ENCODE measurements at regions not wholly inside any gene's neighbourhood (a gene's known extent, or its start where the extent isn't known, plus 50 kb on each side); places are given as distances from the start of the nearest gene placed in this dataset.
A peak's percentile ranks its signal among the peaks of the same experiment; 100 is the strongest.

DNA sequence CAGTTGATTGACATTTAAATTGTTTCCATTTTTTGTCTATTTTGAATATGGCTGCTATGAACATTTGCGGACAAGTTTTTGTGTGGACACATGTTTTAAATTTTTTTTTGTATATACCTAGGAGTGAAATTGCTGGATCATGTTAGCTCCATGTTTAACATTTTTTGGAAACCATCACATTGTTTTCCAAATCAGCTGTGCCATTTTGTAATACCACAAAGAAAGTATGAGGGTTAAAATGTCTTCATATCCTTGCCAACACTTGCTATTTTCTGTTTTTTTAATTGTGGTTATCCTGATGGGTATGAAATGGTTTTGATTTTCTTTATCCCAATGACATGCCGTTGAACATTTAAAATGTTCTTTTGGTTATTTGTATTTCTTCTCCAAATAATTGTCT lies 52.1 kb downstream of the CARTPT start:
- TF ChIP-seq, protein P1, sequence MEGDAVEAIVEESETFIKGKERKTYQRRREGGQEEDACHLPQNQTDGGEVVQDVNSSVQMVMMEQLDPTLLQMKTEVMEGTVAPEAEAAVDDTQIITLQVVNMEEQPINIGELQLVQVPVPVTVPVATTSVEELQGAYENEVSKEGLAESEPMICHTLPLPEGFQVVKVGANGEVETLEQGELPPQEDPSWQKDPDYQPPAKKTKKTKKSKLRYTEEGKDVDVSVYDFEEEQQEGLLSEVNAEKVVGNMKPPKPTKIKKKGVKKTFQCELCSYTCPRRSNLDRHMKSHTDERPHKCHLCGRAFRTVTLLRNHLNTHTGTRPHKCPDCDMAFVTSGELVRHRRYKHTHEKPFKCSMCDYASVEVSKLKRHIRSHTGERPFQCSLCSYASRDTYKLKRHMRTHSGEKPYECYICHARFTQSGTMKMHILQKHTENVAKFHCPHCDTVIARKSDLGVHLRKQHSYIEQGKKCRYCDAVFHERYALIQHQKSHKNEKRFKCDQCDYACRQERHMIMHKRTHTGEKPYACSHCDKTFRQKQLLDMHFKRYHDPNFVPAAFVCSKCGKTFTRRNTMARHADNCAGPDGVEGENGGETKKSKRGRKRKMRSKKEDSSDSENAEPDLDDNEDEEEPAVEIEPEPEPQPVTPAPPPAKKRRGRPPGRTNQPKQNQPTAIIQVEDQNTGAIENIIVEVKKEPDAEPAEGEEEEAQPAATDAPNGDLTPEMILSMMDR (IDR thresholded peaks at IDR 0.05): no peak

DNA sequence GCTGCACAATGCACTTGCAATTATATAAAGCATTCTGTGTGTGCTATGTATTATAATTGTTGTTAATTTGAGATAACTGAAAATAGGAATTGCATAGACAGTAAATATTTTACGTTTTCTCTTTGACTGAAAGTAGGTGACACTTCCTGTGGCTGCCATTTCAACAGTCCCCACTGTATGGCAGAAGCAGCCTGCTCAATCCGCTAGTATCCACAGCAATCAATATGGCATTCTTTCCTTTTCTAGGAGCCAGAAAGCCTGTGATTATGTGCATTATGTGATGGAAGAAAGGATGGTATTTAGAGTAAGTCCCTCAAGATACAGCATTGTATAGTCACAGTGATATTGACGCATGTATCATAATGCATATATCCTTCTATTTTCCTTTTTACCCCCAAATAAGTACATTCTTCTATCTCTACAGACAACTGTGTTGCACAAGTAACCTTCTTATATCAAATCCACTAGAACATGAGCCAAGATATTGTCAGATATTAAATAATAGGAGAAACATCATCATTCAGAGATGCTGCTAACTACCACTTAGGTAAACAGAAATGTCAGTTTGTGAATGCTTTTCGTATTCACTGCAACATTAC lies 59.7 kb downstream of the CARTPT start:
- TF ChIP-seq, protein P1 (IDR thresholded peaks at IDR 0.05): peak; percentile 89

DNA sequence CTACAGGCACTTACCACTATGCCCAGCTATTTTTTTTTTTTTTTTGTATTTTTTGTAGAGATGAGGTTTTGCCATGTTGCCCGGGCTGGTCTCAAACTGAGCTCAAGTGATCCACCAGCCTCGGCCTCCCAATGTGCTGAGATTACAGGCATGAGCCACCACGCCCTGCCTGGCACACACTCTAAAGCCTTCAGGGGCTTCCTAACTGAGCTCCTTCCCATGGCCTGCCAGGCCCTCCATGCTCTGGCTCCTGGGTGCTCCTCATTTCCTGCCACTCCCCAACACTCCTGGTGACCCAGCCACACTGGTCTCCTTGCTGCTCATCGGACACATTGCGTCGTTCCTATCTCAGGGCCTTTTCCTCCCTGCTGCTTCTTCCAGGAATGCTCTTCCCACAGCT lies 61.5 kb downstream of the CARTPT start:
- TF ChIP-seq, protein P1 (IDR thresholded peaks at IDR 0.05): no peak

DNA sequence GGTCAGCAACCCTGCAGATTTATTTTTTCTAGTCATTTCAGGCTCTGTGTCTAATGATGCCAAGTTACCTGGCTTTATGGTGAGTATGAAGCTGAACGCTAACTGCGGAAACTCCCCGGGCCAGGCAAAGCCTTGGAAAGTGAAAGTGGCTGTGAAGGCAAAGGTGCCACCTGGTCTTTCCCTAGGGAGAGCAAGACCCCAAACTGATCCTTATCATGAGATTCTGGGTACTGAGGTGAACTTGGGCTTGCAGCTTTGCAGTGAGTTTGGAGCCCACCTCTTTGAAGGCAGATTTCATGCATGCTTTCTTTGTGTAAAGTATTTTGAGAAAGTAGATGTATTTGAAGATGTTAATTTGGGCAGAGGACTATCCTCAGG lies 63.3 kb downstream of the CARTPT start:
- TF ChIP-seq, protein P1 (IDR thresholded peaks at IDR 0.05): no peak

DNA sequence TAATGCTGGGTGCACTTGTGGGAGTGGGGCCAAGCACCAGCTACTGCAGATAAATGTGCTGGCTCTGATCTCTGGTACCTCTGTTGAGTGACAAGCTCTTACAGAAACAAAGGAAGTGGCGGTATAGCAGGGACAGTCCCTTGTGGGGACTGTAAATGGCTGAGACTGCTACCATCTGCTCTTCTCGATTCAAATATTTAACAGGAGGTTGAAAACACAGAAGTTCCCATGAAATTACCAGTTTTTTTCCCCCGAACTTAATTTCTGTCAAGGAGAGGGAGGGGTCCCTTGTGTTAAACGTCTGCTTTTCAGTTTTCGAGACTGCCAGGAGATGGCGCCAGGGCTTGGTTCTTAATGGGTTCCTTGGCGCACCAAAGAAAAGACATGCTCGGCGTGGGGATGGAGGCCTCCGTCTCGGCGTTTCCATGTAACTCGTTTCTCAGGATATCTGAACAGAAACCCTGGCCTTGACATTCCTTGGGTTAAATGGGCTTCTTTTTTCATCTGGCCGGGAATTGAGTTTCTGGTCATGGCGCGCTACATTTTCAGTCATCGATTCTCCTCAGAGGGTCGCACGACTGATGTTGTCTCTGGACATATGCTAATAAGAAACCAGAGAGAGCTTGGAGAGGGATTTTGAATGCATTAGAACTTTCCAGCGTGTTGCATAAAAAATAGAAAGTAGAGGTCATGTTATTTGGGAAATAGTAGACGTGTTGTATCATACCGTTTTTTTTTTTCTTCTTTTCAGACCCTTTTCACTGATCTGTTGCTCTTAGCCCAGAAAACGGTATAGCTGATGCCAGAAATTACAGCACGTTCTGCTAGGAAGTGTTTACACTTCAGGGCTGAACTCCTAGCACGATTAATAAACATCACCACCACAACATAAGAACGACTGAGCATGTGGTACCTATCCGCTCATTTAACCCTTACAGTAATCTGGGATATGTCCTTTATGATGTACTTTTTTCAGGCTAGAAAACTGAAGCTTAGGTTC lies 64.0 kb downstream of the CARTPT start:
- TF ChIP-seq, protein P1 (IDR thresholded peaks at IDR 0.05): peak; percentile 81

DNA sequence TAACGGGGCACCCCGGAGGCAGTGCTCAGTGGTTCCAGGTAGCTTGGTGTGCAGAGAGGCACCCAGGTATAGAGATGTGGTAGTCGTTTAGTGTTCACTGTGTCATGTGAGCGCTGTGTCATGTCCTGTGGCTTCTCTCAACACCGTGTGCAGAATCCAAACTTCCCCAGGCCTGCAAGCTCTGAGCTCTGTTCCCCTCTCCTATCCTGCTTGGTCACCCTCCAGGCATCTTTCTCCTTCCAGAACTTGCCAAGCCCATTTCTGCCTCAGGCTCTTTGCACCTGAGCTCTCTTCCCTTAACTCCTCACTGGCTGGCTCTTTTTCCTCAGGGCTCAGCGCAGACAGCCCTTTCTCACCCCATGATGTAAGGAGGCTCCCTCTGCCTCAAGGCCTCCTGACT lies 64.8 kb downstream of the CARTPT start:
- TF ChIP-seq, protein P1 (IDR thresholded peaks at IDR 0.05): no peak

DNA sequence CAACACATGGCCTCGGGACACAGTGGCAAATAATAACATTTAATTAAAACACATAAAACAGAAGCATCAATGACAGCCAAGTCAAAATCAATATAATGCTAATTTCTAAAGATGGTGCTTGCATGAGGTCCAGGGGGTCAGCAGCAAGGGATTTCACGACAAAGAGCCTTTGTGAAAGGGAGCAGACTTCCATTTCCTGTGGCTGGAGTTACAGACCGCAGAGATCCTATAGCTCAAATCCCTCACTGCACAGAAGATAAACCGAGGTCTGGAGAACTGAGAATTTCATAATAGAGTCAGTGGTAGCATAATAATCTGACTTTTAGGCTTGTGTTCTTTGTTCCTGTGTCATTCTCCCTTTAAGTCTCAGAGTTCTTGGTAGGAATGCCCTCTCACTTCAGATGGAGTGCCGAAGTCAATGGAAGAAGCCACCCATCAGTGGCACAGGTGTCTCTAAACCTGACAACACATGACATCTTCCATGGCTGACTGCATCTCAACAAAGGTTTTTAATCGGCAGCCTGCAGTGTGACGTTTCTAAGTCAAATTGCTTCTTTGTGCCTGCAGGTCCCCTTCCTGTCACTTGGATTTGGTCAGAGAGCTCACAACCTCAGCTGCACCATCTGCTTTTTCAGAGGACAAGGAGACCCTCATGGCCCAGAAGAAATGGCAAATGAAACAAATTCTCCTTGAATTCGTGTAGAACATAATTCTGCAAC lies 67.4 kb downstream of the CARTPT start:
- TF ChIP-seq, protein P1 (IDR thresholded peaks at IDR 0.05): no peak

Data from LNCAP (cell line).